H1 (cell line): ENCODE measurements at regions not wholly inside any gene's neighbourhood (a gene's known extent, or its start where the extent isn't known, plus 50 kb on each side); places are given as distances from the start of the nearest gene placed in this dataset.

ENCODE experiments used
- CTCF ChIA-PET: fragments of 300-600 bp; sonication (Branson Sonifier 250); formaldehyde crosslinking; loops from one replicate; lab custom pipeline; 2021; ENCODE audit not compliant: partially characterized antibody; lab: Charles Lee
- POLR2A ChIA-PET: fragments of 300-600 bp; sonication (Branson Sonifier 250); formaldehyde crosslinking; loops from one replicate; lab custom pipeline; 2021; ENCODE audit warnings: inconsistent platforms; ENCODE audit not compliant: partially characterized antibody; lab: Charles Lee
- DNase-seq, 2 experiments: peaks; one replicate each; pipeline versions ENCODE4 v3.0.0 to v3.0.0-alpha.2; 2010 to 2022; ENCODE audit warnings: low spot score in 2 of 2, low read depth in 1 of 2, mixed read lengths in 1 of 2
- FAIRE-seq: peaks from 2 replicates; lab custom pipeline; 2011; peaks lifted over from hg19 to GRCh38; lab: Jason Lieb, UNC
- H2AFZ ChIP-seq: 2 replicates; pipeline ENCODE4 v1.8.1; 2012; ENCODE audit warnings: low read length, inconsistent platforms
- H2AK5ac ChIP-seq: 2 replicates; pipeline ENCODE4 v1.6.1; 2013; ENCODE audit warnings: low read depth, low read length
- H2BK120ac ChIP-seq: replicated peaks from 2 replicates; pipeline ENCODE3; 2013; ENCODE audit warnings: low read depth, low read length, inconsistent platforms
- H2BK12ac ChIP-seq: 2 replicates; pipeline ENCODE4 v1.6.1; 2013; ENCODE audit warnings: low read depth, low read length
- H2BK15ac ChIP-seq: 2 replicates; pipeline ENCODE4 v1.6.1; 2013; ENCODE audit warnings: low read length
- H2BK20ac ChIP-seq: 2 replicates; pipeline ENCODE4 v1.6.1; 2013; ENCODE audit warnings: low read length
- H2BK5ac ChIP-seq: 2 replicates; pipeline ENCODE4 v1.6.1; 2013; ENCODE audit warnings: low read depth, low read length
- H3K14ac ChIP-seq: 2 replicates; pipeline ENCODE4 v1.6.1; 2013; ENCODE audit warnings: inconsistent platforms; ENCODE audit not compliant: insufficient read length
- H3K18ac ChIP-seq: 2 replicates; pipeline ENCODE4 v1.6.1; 2013; ENCODE audit warnings: low read length; ENCODE audit errors: extremely low read depth
- H3K23ac ChIP-seq: 2 replicates; pipeline ENCODE4 v1.6.1; 2013; ENCODE audit warnings: inconsistent platforms; ENCODE audit not compliant: insufficient read length
- H3K23me2 ChIP-seq: 2 replicates; pipeline ENCODE4 v1.6.1; 2013; ENCODE audit warnings: low read depth, low read length
- H3K27ac ChIP-seq: 2 replicates; pipeline ENCODE4 v1.6.1; 2011; ENCODE audit warnings: low read depth, low read length, inconsistent platforms
- H3K27me3 ChIP-seq, 4 experiments: replicated peaks in 1 of 4; 1 replicate in 1 of 4; 2 replicates in 3 of 4; pipeline versions ENCODE4 v1.6.1 to v1.8.1; 2011 to 2013; ENCODE audit warnings: low read length in 3 of 4, mild to moderate bottlenecking in 3 of 4, inconsistent platforms in 2 of 4, mixed read lengths in 2 of 4, moderate library complexity in 1 of 4; ENCODE audit not compliant: control insufficient read depth in 3 of 4, insufficient read depth in 3 of 4; ENCODE audit errors: extremely low read depth in 1 of 4
- H3K36me3 ChIP-seq, 4 experiments: 2 replicates each; pipeline versions ENCODE4 v1.6.1 to v1.8.1; 2011 to 2013; ENCODE audit warnings: mild to moderate bottlenecking in 4 of 4, low read length in 3 of 4, moderate library complexity in 2 of 4, control low read depth in 1 of 4, inconsistent platforms in 1 of 4; ENCODE audit not compliant: insufficient read depth in 4 of 4, control insufficient read depth in 2 of 4
- H3K4ac ChIP-seq: replicated peaks from 2 replicates; pipeline ENCODE3; 2013; ENCODE audit warnings: low read length, low read depth, mixed read lengths, inconsistent platforms; ENCODE audit not compliant: insufficient read length
- H3K4me1 ChIP-seq, 4 experiments: replicated peaks in 1 of 4; 1 replicate in 1 of 4; 2 replicates in 3 of 4; pipeline versions ENCODE4 v1.6.1 to v1.8.1; 2011 to 2013; ENCODE audit warnings: low read length in 3 of 4, inconsistent platforms in 2 of 4, mixed read lengths in 1 of 4; ENCODE audit not compliant: insufficient read depth in 4 of 4, control insufficient read depth in 3 of 4
- H3K4me2 ChIP-seq, 2 experiments: 2 replicates each; pipeline versions ENCODE4 v1.6.1 to v1.8.1; 2011 to 2013; ENCODE audit warnings: low read depth in 2 of 2, low read length in 2 of 2, control low read depth in 1 of 2, inconsistent platforms in 1 of 2, mild to moderate bottlenecking in 1 of 2; ENCODE audit not compliant: insufficient read depth in 1 of 2
- H3K4me3 ChIP-seq, 4 experiments: fragments of 200-600, 300-600 bp in 1 of 4; sonication (generic), shearing (Covaris generic), sonication (Bioruptor Twin) in 1 of 4; 2 replicates each; pipeline versions ENCODE4 v1.5.1 to v1.8.1; 2011 to 2016; ENCODE audit warnings: low read length in 4 of 4, low read depth in 3 of 4, control low read depth in 2 of 4, inconsistent platforms in 2 of 4, mild to moderate bottlenecking in 2 of 4, mixed read lengths in 1 of 4, moderate library complexity in 1 of 4; ENCODE audit not compliant: insufficient read depth in 2 of 4; ENCODE audit errors: extremely low read depth in 1 of 4
- H3K56ac ChIP-seq: replicated peaks from 2 replicates; pipeline ENCODE3; 2013; ENCODE audit warnings: low read depth, mild to moderate bottlenecking, mixed read lengths, low read length, inconsistent platforms; ENCODE audit not compliant: insufficient read length
- H3K79me1 ChIP-seq: 2 replicates; pipeline ENCODE4 v1.6.1; 2013; ENCODE audit warnings: low read depth, low read length, control low read depth
- H3K79me2 ChIP-seq, 2 experiments: 2 replicates each; pipeline versions ENCODE4 v1.6.1 to v1.8.1; 2012 to 2013; ENCODE audit warnings: low read length in 2 of 2, mild to moderate bottlenecking in 2 of 2, inconsistent platforms in 1 of 2; ENCODE audit not compliant: insufficient read depth in 2 of 2, control insufficient read depth in 1 of 2
- H3K9ac ChIP-seq, 4 experiments: replicated peaks in 1 of 4; 1 replicate in 1 of 4; 2 replicates in 3 of 4; pipeline versions ENCODE4 v1.6.1 to v1.8.1; 2011 to 2013; ENCODE audit warnings: low read depth in 3 of 4, low read length in 3 of 4, control low read depth in 2 of 4, mild to moderate bottlenecking in 2 of 4, moderate library complexity in 2 of 4, inconsistent platforms in 1 of 4; ENCODE audit errors: extremely low read depth in 1 of 4
- H3K9me3 ChIP-seq, 2 experiments: 2 replicates each; pipeline versions ENCODE4 v1.6.1 to v1.8.1; 2012 to 2013; ENCODE audit warnings: mild to moderate bottlenecking in 2 of 2, moderate library complexity in 2 of 2, control low read depth in 1 of 2, inconsistent platforms in 1 of 2, low read depth in 1 of 2, low read length in 1 of 2, mixed read lengths in 1 of 2; ENCODE audit not compliant: insufficient read depth in 2 of 2
- H4K20me1 ChIP-seq, 2 experiments: replicated peaks in 1 of 2; 2 replicates each; pipeline versions ENCODE3 to v1.8.1; 2011 to 2013; ENCODE audit warnings: inconsistent platforms in 2 of 2, low read length in 2 of 2, mild to moderate bottlenecking in 1 of 2; ENCODE audit not compliant: insufficient read depth in 2 of 2, control insufficient read depth in 1 of 2
- H4K5ac ChIP-seq: 2 replicates; pipeline ENCODE4 v1.6.1; 2013; ENCODE audit warnings: low read length, low read depth, mixed read lengths, inconsistent platforms; ENCODE audit not compliant: insufficient read length
- H4K8ac ChIP-seq: 2 replicates; pipeline ENCODE4 v1.8.0; 2013; ENCODE audit warnings: mild to moderate bottlenecking, moderate library complexity, low read length, inconsistent platforms; ENCODE audit not compliant: insufficient read depth; ENCODE audit errors: extremely low read depth
- H4K91ac ChIP-seq: replicated peaks from 2 replicates; pipeline ENCODE3; 2013; ENCODE audit warnings: low read length, mixed read lengths, inconsistent platforms; ENCODE audit not compliant: insufficient read length
- HDAC2 ChIP-seq, 2 experiments: fragments of 300-600 bp in 1 of 2; sonication (generic) in 1 of 2; IDR thresholded peaks; 2 replicates each; pipeline ENCODE4 v1.6.1; 2011 to 2012; ENCODE audit warnings: low read depth in 2 of 2, low read length in 2 of 2, mild to moderate bottlenecking in 2 of 2, moderate library complexity in 2 of 2, borderline replicate concordance in 1 of 2, inconsistent platforms in 1 of 2
- JUN ChIP-seq: IDR thresholded peaks from 2 replicates; pipeline ENCODE4 v1.6.1; 2011; ENCODE audit warnings: low read depth, mild to moderate bottlenecking, improper control_type of control experiment, low read length
- RBBP5 ChIP-seq: IDR thresholded peaks from 2 replicates; pipeline ENCODE4 v1.7.1; 2012; ENCODE audit warnings: low read depth, mild to moderate bottlenecking, inconsistent platforms, low read length, moderate library complexity, borderline replicate concordance
- TEAD4 ChIP-seq: IDR thresholded peaks from 2 replicates; pipeline ENCODE4 v1.6.1; 2012; ENCODE audit warnings: low read depth, low read length, inconsistent platforms, mixed read lengths
- WGBS, 2 experiments: shearing (Covaris generic) in 1 of 2; methylation state at CpG; one replicate each; pipeline versions ENCODE4 v1.1.6 to v1.1.7; 2013 to 2015; ENCODE audit warnings: low lambda C conversion rate in 2 of 2, mixed read lengths in 2 of 2, inconsistent platforms in 1 of 2, low coverage in 1 of 2, missing lambda C conversion rate in 1 of 2; ENCODE audit not compliant: insufficient replicate concordance in 2 of 2, insufficient coverage in 1 of 2, insufficient read length in 1 of 2; ENCODE audit errors: extremely low coverage in 1 of 2, missing lambda C conversion rate in 1 of 2; 5-methylcytosine and 5-hydroxymethylcytosine counted together

GRCh38 chr6:241336-241865 lies 50.9 kb upstream of the DUSP22 start:
- H4K20me1 ChIP-seq, result no peaks in the 10 kb centered on the region
- no peak overlapping the region for H2AFZ ChIP-seq
- H3K27me3 ChIP-seq, result no peaks in the 10 kb centered on the region
- H2BK15ac ChIP-seq, result 0 out of 2 replicates have a peak overlapping the region, but pooled peaks have one; percentile 68
- H4K8ac ChIP-seq, result no peak overlapping the region
- no peak overlapping the region for H3K4ac ChIP-seq
- DNase-seq, result no peak
- FAIRE-seq, result no peak
- no peak overlapping the region for H2BK5ac ChIP-seq
- H3K79me1 ChIP-seq, result no peaks in the 10 kb centered on the region
- H2BK20ac ChIP-seq, result peak overlapping the region; percentile 43; the same call in 1 of the 2 replicates
- no peak overlapping the region for H4K5ac ChIP-seq
- H3K4me3 ChIP-seq, result no peak overlapping the region
- no peak overlapping the region for H3K27ac ChIP-seq
- H2AK5ac ChIP-seq, result no peak overlapping the region
- no peak overlapping the region for H3K14ac ChIP-seq
- H3K23me2 ChIP-seq, result no peaks in the 10 kb centered on the region
- ChIA-PET POLR2A (no interaction called here), CTCF (interaction anchor here (8.7 kb wide), 1 partner anchor 23 kb away, joined by 46 read pairs; no protein-coding TSS in a partner anchor)
- H2BK120ac ChIP-seq, result no peak overlapping the region
- H3K18ac ChIP-seq, result no peak overlapping the region
- no peak overlapping the region for H4K91ac ChIP-seq
- 0 out of 2 replicates have a peak overlapping the region, but pooled peaks have one; percentile 42 for H2BK12ac ChIP-seq
- no peak overlapping the region for H3K23ac ChIP-seq
- H3K4me1 ChIP-seq, result peaks cover 0 to 12% (median 2%) of the 10 kb centered on the region in 4 experiments; a peak in 3 of 7 replicates
- H3K4me2 ChIP-seq, result no peak overlapping the region
- no peak overlapping the region for H3K56ac ChIP-seq
- H3K36me3 ChIP-seq, result no peaks in the 10 kb centered on the region
- H3K79me2 ChIP-seq, result no peaks in the 10 kb centered on the region
- H3K9me3 ChIP-seq, result no peaks in the 10 kb centered on the region
- H3K9ac ChIP-seq, result no peak overlapping the region
- WGBS, 2 experiments, result 91% methylated on average over 5 of the region's 5 CpGs; no CpG with 5 or more reads in 1 of the 2 experiments
- TF ChIP-seq HDAC2 (IDR thresholded peaks at IDR 0.05; ENCODE audit: borderline replicate concordance in 1 of 2, low read depth in 2 of 2, low read length in 2 of 2), result no peak
- no peak for TF ChIP-seq JUN
- no peak for TF ChIP-seq RBBP5
- TF ChIP-seq TEAD4, result no peak
